NCI-H146 treated with DMSO at 0.1 percent for 48 hours (cell line): ENCODE measurements at regions not wholly inside any gene's neighbourhood (a gene's known extent, or its start where the extent isn't known, plus 50 kb on each side); places are given as distances from the start of the nearest gene placed in this dataset.
"Not testable (repeated sequence)": the region's sequence is repeated elsewhere in the genome, so short reads cannot be mapped to it uniquely, and the experiment has no call there.

Experiments used
- DNase-seq: peaks from one replicate; lab custom pipeline; 2025; ENCODE audit not compliant: unreplicated experiment; lab: John Stamatoyannopoulos, UW

- DNase-seq = peak; percentile 30
Observed at GRCh38 chr16:52309446-52310416, 237.2 kb downstream of the TOX3 start.

- peak; percentile 36 for DNase-seq
Observed at GRCh38 chr16:52308051-52308450, 238.9 kb downstream of the TOX3 start.

GRCh38 chr16:52301026-52301425 is 245.9 kb downstream of the TOX3 start:
- no peak for DNase-seq

GRCh38 chr16:52298769-52299168 is 248.2 kb downstream of the TOX3 start:
- DNase-seq = no peak

- DNase-seq = not testable (repeated sequence)
Observed at GRCh38 chr16:52296706-52297315, 250.1 kb downstream of the TOX3 start.

- DNase-seq = no peak
Observed at GRCh38 chr16:52296076-52296475, 250.9 kb downstream of the TOX3 start.

GRCh38 chr16:52294660-52295059 is 252.3 kb downstream of the TOX3 start:
- DNase-seq = no peak

GRCh38 chr16:52293204-52293603 is 253.7 kb downstream of the TOX3 start:
- no peak for DNase-seq

GRCh38 chr16:52283584-52284375 is 263.2 kb downstream of the TOX3 start:
- no peak for DNase-seq

- no peak for DNase-seq
Observed at GRCh38 chr16:52283018-52283417, 263.9 kb downstream of the TOX3 start.

GRCh38 chr16:52280086-52280485 is 266.9 kb downstream of the TOX3 start:
- no peak for DNase-seq

GRCh38 chr16:52271088-52271750 is 275.7 kb downstream of the TOX3 start:
- DNase-seq = no peak

GRCh38 chr16:52265446-52265861 is 281.5 kb downstream of the TOX3 start:
- peak; percentile 96 for DNase-seq

- no peak for DNase-seq
Observed at GRCh38 chr16:52257534-52257933, 289.4 kb downstream of the TOX3 start.

- no peak for DNase-seq
Observed at GRCh38 chr16:52256310-52257078, 290.4 kb downstream of the TOX3 start.

- DNase-seq = no peak
Observed at GRCh38 chr16:52254746-52255145, 292.2 kb downstream of the TOX3 start.

GRCh38 chr16:52252680-52253079 is 294.3 kb downstream of the TOX3 start:
- no peak for DNase-seq

- DNase-seq = peak; percentile 23
Observed at GRCh38 chr16:52251495-52251894, 295.4 kb downstream of the TOX3 start.

- no peak for DNase-seq
Observed at GRCh38 chr16:52247737-52248136, 299.2 kb downstream of the TOX3 start.

- DNase-seq = no peak
Observed at GRCh38 chr16:52238710-52239109, 308.2 kb downstream of the TOX3 start.
